DND-41 (cell line): ENCODE measurements at regions not wholly inside any gene's neighbourhood (a gene's known extent, or its start where the extent isn't known, plus 50 kb on each side); places are given as distances from the start of the nearest gene placed in this dataset.

Experiments
- EZH2 ChIP-seq: IDR thresholded peaks from 3 replicates; pipeline ENCODE4 v1.6.1; 2012; ENCODE audit warnings: borderline replicate concordance, low read depth, mild to moderate bottlenecking, moderate library complexity, low read length, inconsistent platforms; ENCODE audit not compliant: severe bottlenecking
- TF ChIP-seq, protein P1 (sequence below): IDR thresholded peaks from 2 replicates; pipeline ENCODE4 v1.5.1; 2012; ENCODE audit warnings: borderline replicate concordance, low read length, moderate library complexity, mild to moderate bottlenecking; ENCODE audit not compliant: poor library complexity, severe bottlenecking; ENCODE audit errors: extremely low read depth

DNA sequence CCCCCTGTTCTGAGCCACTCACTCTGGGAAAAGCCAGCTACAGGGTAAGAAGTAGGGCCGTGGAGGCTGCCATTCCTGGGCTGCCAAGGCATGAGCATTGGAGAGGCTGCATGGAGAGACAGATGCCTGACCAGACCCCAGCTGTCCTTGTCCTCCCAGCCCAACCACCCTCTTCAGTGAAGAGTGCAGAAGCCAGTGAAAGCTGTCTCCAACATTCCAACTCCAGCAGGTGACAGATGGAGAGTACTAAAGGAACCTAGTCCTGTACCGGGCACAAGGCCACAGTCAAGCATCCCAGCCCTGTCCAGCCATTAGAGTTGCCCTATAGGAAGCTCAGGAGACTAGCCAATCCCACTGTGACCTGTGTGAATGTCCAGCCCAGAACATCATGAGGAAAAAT is 165.1 kb downstream of the DIRAS2 start:
- TF ChIP-seq, protein P1, sequence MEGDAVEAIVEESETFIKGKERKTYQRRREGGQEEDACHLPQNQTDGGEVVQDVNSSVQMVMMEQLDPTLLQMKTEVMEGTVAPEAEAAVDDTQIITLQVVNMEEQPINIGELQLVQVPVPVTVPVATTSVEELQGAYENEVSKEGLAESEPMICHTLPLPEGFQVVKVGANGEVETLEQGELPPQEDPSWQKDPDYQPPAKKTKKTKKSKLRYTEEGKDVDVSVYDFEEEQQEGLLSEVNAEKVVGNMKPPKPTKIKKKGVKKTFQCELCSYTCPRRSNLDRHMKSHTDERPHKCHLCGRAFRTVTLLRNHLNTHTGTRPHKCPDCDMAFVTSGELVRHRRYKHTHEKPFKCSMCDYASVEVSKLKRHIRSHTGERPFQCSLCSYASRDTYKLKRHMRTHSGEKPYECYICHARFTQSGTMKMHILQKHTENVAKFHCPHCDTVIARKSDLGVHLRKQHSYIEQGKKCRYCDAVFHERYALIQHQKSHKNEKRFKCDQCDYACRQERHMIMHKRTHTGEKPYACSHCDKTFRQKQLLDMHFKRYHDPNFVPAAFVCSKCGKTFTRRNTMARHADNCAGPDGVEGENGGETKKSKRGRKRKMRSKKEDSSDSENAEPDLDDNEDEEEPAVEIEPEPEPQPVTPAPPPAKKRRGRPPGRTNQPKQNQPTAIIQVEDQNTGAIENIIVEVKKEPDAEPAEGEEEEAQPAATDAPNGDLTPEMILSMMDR: no peak
- no peak for TF ChIP-seq EZH2
